Left renal pelvis (tissue), 4 donors: ENCODE measurements at regions not wholly inside any gene's neighbourhood (a gene's known extent, or its start where the extent isn't known, plus 50 kb on each side); places are given as distances from the start of the nearest gene placed in this dataset.

ENCODE experiments used
- DNase-seq, 4 donors: peaks; one replicate each; pipeline ENCODE4 v3.0.0-alpha.2; 2013; ENCODE audit warnings: low read depth in 4 of 4, low spot score in 3 of 4

DNA sequence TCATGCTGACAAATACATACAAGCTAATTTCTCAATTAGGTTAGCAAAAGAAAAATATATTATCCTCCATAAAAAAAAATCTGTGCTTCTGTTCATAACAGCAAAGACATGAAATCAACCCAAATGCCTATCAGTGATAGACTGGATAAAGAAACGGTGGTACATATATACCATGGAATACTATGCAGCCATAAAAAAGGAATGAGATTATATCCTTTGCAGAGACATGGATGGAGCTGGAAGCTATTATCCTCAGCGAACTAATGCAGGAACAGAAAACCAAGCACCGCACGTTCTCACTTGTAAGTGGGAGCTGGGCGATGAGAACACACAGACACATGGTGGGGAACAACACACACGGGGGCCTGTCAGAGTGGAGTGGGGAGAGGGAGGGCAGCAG is 84.0 kb upstream of the PALMD start:
- no peak for DNase-seq

DNA sequence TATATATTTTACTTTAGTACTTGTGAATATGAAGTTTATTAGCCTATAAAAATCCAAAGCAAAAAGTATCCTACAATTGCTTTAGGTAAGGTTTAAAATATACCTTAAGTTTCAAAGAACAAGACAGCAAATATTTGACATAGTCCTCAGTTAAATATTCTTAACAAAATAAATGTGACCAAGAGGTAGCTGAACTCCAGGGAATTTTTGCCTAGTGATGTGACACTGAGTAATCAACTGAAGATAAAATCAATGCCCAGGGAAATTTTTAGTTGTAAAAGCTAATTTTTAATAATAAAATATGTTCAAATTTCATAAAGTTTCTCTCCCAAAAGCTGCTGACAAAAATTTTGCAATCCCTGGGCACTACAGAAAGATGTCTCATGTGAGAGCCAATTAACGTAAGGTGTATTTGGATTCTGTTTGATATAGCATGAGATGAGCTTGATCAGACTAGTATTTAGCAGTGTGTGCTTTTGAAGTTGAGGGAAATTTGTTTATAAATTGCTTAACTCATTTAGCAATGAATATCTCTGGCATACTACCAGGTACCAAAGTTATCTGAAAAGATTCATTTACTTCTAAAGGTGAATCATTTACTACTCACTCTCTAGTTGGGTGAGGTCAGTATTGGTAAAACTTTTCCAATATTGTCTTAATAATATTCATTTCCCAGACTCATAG is 80.2 kb upstream of the PALMD start:
- no peak for DNase-seq

DNA sequence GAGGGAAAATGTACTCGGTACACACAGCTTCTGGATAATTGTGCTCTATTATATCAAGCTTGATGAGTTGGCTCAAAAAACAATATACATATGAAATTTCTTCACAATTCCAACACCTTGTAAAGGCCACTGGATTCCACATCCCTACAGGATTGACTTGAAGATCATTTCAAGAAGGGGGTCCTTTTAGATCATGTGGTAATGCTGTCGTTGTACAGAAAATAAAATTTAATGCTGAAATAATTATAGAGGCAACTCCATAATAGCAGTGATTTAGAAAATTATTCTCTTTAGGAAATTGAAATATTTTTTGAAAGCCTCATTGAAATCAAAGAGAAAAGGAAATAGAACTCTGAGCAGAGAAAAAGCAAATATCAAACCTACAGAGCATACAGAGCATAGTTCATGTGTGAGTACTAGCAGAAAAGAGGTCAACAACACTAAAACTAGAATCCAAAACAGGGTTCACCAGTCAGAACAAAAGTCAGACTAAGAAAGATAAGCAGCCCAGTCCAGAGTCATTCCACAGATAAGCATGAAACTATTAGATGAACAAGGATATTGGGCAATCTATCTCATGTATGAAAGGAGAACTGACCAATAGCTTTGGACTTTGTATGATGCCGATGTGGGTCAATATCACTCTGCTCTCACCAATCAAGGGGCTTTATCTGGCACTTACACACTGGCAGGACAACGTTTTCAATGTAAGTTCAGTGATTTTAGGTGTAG is 79.5 kb upstream of the PALMD start:
- no peak for DNase-seq

DNA sequence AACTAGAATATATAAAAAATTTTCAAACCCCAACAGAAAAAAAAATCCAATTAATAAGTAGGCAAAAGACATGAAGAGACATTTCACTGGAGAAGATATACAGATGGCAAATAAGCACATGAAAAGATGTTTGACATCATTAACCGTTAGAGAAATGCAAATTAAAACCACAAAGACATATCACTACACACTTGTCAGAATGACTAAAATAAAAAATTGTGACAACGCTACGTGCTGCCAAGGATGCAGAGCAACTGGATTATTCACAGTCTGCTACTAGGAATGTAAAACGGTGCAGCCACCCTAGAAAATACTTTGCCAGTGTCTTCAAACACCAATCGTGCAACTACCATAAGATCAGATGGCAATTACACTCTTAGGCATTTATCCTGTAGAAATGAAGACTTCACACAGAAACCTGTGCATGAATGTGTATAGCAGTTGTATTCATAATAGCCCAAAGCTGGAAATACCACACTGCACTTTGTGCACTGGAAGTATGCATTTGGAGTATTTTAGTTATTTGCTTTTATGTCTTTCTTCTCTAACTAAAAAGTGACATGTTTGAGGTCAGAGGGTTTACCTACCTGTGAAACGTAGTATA is 75.3 kb upstream of the PALMD start:
- DNase-seq = no peak

DNA sequence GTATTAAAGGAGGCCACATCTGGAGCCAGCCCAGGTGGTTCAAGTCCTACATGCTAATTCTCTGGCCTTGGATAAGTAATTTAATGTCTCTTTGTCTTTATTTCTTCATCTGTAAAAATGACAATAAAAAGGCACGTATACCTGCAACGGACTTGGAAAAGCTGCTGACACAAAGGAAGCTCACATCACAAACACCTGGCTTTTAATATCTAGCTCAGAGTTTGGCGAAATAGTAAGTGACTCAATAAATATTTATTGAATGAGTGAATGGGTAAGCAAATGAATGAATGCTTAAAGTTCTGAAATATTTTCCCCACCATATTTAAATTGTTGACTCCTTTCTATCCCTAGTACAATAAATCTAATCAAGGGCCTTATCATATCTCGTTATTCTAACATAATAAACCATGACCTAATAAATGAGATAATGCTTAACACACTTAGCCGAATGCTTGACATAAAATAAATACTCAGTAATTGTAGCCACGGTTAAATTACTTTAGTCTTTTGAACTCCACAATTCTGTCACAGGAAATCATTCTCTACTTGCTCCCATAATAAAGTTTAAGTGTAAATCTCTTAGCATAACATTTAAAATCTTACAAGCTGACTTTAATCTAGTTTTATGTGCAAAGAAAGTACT is 74.7 kb upstream of the PALMD start:
- DNase-seq = peak in 1 of 4 donors; percentile 8

DNA sequence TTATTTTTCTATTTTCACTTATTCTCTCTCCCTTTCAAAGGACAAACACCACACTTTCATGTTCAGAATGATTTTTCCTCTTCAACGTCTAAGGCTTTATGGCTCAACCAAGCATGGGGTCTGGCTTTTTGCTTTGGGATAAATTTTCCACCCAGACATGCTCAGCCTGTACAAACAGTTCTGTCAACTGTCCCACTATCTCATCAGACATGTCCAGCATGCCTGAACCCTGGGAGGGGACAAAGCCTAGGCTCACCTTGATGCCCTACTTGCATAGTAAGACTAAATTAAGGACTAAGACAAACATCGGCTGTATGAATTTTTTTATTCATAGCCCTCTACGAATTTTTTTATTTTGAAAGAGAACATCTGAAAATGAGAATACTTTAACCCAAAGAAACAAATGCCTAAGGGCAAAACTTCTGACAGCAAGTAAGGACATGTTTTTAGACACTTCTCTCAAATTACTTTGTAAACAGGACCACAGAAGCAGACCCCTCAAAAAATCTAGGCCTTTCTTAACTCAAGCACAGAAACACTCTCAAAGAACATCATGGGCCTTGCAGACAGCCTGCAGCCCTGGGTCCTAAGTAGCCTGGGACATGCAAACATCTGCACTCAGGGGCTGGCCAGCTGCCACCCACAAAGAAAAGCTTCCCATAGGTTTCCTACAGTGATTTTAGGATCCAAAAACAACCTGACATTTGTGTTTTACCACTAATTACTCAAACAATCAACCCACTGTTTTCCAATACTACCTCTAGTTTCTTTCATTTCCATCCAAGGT is 72.3 kb upstream of the PALMD start:
- DNase-seq = no peak

DNA sequence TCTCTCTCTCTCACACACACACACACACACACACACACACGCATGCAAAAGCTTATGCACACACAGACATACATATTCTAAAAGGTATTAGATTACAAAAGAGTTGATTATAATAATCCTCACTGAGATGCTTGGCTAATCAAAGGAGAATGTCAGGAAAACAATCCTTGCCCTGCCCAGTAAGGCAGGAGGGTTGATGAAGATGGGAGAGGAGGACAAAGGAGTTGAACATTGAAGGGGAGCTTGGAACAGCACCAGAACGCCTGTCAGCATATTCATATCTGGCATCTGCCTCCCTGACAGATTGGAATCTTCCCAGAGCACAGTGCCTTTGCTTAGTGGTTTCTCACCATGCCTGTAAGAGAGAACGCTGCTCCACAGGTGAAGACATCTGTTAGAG is 68.6 kb upstream of the PALMD start:
- DNase-seq = no peak

DNA sequence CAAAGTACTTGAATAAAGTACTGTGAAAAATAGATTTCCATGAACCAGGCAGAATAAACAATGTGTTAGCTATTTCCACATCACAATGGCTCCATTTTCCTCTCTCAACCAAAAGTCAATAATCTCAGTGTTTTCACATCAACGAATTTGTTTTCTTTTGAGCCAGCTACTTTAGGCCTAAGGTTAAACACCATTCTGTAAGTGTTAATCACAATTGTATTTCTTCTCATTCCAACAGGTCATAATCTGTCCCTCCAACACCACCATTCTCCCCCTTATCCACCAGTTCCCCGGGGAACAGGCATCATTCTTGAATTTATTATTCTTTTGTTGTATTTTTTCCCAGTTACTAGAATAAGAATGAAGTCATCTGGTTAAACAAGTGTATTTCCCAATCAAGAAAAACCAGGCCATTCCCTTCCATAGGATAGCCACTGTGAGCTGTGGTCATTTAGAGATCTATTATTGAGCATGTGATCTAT is 66.2 kb upstream of the PALMD start:
- DNase-seq = no peak

DNA sequence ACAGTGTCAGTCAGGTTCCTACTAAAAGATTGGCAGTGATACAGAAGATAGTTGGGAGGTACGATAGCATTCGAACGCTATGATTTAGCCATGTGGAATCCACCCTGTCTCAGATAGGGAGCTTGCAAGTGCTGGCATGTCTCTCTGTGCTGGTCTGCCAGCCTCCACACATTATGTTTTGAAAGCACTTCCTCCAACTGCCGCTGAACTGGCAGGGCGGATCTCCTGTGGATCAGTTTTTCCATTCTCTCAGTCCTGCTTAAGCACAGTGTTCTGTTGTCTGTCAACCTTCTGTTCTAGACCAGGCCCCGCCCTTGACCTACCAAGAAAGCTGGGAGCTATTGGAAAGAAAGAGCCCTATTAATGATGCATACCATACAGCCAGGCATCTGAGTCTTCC is 65.5 kb upstream of the PALMD start:
- no peak for DNase-seq

DNA sequence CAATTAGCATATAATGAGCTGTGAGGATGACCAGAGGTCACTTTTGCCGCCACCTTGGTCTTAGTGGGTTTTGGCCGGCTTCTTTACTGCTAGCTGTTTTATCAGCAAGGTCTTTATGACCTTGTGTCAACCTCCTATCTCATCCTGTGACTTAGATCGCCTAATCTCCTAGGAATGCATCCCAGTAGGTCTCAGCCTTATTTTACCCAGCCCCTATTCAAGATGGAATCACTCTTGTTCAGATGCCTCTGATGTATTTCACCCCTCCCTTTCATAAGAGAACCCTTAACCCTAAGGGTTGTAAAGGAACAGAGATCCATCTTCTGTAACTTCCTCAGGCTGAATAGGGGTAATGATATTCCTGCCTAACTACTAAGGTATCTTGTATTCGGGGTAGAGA is 58.9 kb upstream of the PALMD start:
- DNase-seq = no peak

DNA sequence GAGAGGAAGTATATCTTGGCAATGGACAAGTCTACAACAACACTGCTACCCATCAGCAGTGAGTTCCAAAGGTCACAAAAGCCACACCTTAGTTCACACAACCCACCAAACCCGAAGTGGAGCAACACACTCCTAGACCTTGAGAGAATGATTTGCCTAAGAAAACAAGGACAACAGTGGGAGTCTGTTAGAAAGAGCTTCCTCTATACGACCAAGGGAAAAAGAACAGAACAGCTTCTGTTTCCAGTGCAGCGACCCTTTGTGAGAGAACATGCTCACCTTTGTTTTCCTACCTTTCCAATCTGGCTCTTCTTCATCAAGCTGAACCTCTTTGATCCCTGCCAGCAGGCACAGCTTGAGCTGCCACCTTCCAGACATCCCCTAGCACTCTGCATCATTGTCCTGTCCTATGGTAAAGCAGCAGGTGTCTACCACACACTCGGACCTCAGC is 56.7 kb upstream of the PALMD start:
- DNase-seq = no peak

DNA sequence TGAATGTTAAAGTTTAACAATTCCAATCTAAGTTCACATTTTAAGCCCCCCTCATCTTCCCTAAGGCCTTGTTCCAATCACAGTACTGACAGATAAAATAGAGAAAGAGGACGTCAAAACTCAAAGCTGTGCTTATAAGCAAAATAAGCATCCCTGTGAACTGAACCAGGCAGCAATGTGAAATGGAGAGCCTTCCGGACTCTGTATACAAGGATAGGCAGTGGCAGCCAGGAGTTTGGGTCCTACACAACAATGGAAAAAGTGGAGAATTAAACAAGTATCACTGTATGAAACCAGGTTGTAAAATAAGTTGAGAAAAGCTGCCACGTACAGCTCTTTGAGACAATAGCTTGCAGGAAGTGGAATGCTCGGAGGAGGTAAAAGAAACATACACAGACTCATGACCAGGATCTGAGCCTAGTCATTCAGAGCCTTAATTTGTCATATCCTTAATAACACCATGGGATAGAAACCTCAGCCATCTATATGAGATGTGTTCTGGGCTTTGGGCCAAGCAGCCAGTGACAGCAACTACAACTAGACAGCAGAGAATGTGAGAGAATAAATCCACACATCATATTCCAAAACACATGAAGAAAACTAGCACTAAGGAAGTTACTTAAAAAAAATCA is 55.2 kb upstream of the PALMD start:
- DNase-seq = peak in 1 of 4 donors; percentile 20

DNA sequence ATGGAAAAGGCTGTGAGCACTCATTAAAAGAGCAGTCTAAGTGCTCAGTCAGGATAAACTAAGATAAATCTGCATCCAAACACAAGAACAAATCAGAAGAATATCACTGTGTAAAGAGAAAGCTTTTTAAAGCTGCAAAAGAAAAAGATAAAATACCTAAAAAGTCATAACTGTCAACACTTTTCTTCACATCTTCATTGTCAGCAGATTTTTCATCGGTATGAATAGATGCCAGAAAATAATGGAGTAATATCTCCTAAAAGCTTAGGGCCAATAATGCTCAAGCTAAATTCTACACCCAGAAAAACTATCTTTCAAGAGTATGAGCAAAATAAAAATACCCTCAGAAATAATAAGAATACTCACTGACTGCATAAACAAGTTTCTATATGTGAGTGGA is 54.0 kb upstream of the PALMD start:
- no peak for DNase-seq

DNA sequence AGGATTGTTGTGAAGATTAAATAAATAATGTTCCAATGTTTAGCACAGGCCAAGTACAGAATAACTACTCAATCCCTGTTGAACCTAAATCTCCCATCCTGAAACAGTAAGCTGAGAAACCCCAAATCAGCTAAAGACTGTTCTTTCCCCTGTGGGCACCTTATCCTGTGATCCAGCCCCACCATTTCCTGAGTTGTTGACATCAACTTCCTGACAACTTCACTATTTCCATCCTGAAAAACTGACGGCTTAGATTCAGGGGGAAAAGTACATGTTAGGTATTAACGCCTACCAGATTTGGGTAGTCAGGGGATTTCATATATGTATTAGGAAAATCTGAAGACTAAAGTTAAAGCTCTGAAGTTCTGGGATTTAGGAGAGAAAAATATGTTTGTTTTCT is 51.7 kb upstream of the PALMD start:
- no peak for DNase-seq

DNA sequence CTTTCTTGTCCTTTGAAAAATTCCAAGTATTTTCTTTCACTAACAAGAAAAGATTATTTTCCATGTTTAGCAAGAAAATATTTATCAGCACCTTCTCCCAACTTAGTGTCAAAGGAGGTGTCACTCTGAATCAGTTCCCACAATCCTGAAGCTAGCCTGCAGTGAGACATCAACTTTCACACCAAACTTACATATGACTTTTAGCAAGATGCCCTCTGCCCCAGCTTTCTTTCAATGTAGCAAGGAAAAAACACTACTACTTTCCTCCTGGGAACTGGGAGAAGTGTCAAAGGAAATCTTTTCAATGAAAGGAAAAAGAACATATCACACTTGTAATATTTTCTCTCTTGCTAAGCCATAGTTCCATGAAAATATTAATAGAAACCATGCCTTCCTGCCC is 50.9 kb upstream of the PALMD start:
- DNase-seq = no peak

DNA sequence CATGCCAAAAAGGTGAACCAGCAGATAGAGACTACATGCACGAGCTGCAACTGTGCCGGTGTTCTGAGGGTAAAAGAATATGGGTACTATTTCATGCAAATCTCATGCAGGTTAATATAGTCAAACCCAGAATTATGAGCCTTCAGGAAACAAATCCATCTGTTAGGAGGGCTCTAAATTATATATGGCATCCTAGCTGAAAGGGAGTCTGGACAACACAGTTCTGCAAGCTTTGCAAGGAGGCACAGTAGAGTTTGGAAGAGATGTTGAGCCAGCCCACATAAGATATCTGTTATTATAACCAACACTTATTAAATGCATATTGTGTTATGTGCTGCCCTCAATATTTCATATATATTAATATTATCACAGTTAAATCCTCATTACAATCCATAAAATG is 50.5 kb upstream of the PALMD start:
- no peak for DNase-seq
